ENCODE measurements at regions not wholly inside any gene's neighbourhood (a gene's known extent, or its start where the extent isn't known, plus 50 kb on each side); places are given as distances from the start of the nearest gene placed in this dataset.

DNA sequence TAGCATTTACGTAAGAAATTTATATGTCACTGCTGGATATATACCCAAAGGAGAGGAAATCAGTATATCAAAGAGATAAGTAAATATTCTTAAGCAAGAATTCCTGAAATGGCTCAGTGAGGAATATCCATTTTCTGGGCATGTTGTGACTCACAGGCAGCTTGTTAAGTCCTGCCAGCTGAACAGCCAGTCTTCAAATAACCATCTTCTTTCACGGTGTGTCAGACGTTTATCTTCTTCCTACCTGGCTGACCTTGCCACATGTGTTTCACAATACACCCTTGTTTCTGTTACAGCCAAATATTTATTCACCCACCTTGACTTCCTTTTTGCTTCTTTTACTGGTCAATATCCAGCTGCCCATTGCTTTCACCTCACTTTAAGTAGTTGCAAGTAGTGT lies 648.1 kb downstream of the ANKRD7 start:
- no peak overlapping the region for H2BK20ac ChIP-seq (ENCODE audit: low read depth, low read length)
- DNase-seq = no peak
- dilution Hi-C loops (cut with HindIII; ENCODE audit: low sequenced_read_pairs, unreplicated experiment) = no loop called here

More for the DNA sequence above, 648.1 kb downstream of the ANKRD7 start:
- Histone ChIP-seq H3K56ac (ENCODE audit: extremely low read depth, insufficient read depth, low read length) (no peak overlapping the region), H3K4ac (ENCODE audit: low read depth, low read length) (no peak overlapping the region), H3K79me1 (ENCODE audit: low read depth in 1 of 2, low read length in 2 of 2) (no peaks in the 10 kb centered on the region), H2BK15ac (ENCODE audit: low read depth, low read length) (no peak overlapping the region), H3K23ac (ENCODE audit: low read depth, low read length) (no peak overlapping the region), H2BK120ac (ENCODE audit: low read depth, low read length) (no peak overlapping the region), H3K27ac (ENCODE audit: insufficient read depth, low read length) (no peak overlapping the region), H2AK5ac (ENCODE audit: low read depth, low read length) (no peak overlapping the region), H3K9me1 (ENCODE audit: insufficient read depth, low read length) (no peaks in the 10 kb centered on the region), H3K14ac (replicated peaks; ENCODE audit: low read depth, low read length) (no peak overlapping the region), H3K27me3 (ENCODE audit: control insufficient read depth, insufficient read depth, low read length) (no peaks in the 10 kb centered on the region), H3K4me2 (ENCODE audit: low read depth, low read length) (no peak overlapping the region), H3K4me3 (ENCODE audit: insufficient read depth, low read depth, low read length) (no peak overlapping the region), H3K9me3 (ENCODE audit: control insufficient read depth, insufficient read depth, low read length) (no peaks in the 10 kb centered on the region; the same call in 1 of the 2 replicates), H3K9ac (ENCODE audit: low read depth, low read length) (no peak overlapping the region), H3K4me1 (ENCODE audit: control insufficient read depth, insufficient read depth, low read length) (no peaks in the 10 kb centered on the region), H2BK5ac (ENCODE audit: low read depth, low read length, poor library complexity, severe bottlenecking) (no peak overlapping the region), H3K36me3 (ENCODE audit: control insufficient read depth, insufficient read depth, low read length) (no peaks in the 10 kb centered on the region), H4K20me1 (ENCODE audit: insufficient read depth, low read length) (no peaks in the 10 kb centered on the region), H4K8ac (ENCODE audit: low read depth in 2 of 2, low read length in 2 of 2) (no peak overlapping the region), H2AK9ac (replicated peaks; ENCODE audit: low read depth, low read length, poor library complexity) (no peak overlapping the region), H4K5ac (ENCODE audit: low read depth, low read length) (no peak overlapping the region), H3K18ac (ENCODE audit: low read depth, low read length) (no peak overlapping the region), H2AFZ (replicated peaks; ENCODE audit: low read length, poor library complexity) (no peak overlapping the region), H4K91ac (ENCODE audit: insufficient read depth, low read depth, low read length) (no peak overlapping the region)
- CTCF ChIA-PET = interaction anchor here (0.7 kb wide), 1 partner anchor 9 kb away, joined by 6 read pairs; no protein-coding TSS in a partner anchor
- in situ Hi-C loops (cut with MboI; ENCODE audit: low sequenced_read_pairs) = no loop called here
- intact Hi-C loops (cut with micrococcal nuclease) = no loop called here
- WGBS, 2 experiments (ENCODE audit: extremely low coverage in 2 of 2, insufficient read length in 1 of 2) = no CpG with 5 or more reads among the region's 3 CpGs
- no TSS peak for BruUV-seq (replicated peaks)
- POLR2A ChIA-PET (ENCODE audit: unreplicated experiment) = no interaction called here
- ATAC-seq (ENCODE audit: low read depth) = no peak
- TF ChIP-seq RCOR1 (IDR thresholded peaks at IDR 0.05; ENCODE audit: insufficient replicate concordance, low read length) (no peak), CEBPB (IDR thresholded peaks at IDR 0.05; ENCODE audit: low read depth, low read length) (no peak), MXI1 (IDR thresholded peaks at IDR 0.05; ENCODE audit: borderline replicate concordance, low read depth, low read length) (no peak), SMC3 (IDR thresholded peaks at IDR 0.05; ENCODE audit: low read depth, low read length) (no peak), BHLHE40 (IDR thresholded peaks at IDR 0.05; ENCODE audit: low read depth, low read length) (no peak), MAFK (IDR thresholded peaks at IDR 0.05; ENCODE audit: low read depth, low read length) (no peak), MAZ (IDR thresholded peaks at IDR 0.05; ENCODE audit: borderline replicate concordance, low read depth, low read length) (no peak), RAD21 (IDR thresholded peaks at IDR 0.05; ENCODE audit: low read length) (no peak), CTCF (conservative IDR thresholded peaks at IDR 0.05; ENCODE audit: low read depth, low read length) (no peak), FOS (IDR thresholded peaks at IDR 0.05; ENCODE audit: low read depth, low read length) (no peak), POLR2A (IDR thresholded peaks at IDR 0.05; ENCODE audit: low read depth, low read length) (no peak), NFE2L2 (IDR thresholded peaks at IDR 0.05; ENCODE audit: low read depth, low read length) (no peak)
- TF ChIP-seq, protein P1, sequence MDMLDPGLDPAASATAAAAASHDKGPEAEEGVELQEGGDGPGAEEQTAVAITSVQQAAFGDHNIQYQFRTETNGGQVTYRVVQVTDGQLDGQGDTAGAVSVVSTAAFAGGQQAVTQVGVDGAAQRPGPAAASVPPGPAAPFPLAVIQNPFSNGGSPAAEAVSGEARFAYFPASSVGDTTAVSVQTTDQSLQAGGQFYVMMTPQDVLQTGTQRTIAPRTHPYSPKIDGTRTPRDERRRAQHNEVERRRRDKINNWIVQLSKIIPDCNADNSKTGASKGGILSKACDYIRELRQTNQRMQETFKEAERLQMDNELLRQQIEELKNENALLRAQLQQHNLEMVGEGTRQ (IDR thresholded peaks at IDR 0.05; ENCODE audit: low read depth, low read length) = no peak

Measured in IMR-90 (cell line).